MM.1S (cell line): ENCODE measurements at regions not wholly inside any gene's neighbourhood (a gene's known extent, or its start where the extent isn't known, plus 50 kb on each side); places are given as distances from the start of the nearest gene placed in this dataset.

ENCODE experiments used
- CTCF ChIP-seq: fragments of 300-600 bp; sonication (generic); IDR thresholded peaks from 2 replicates; pipeline ENCODE4 v1.5.1; 2016; ENCODE audit warnings: antibody characterized with exemption, low read length, mixed read lengths
- EZH2 ChIP-seq: fragments of 300-600 bp; sonication (generic); optimal IDR thresholded peaks from 2 replicates; pipeline ENCODE3; 2017; ENCODE audit warnings: low read depth, mild to moderate bottlenecking, antibody characterized with exemption, low read length, mixed read lengths
- EZH2phosphoT487 ChIP-seq: fragments of 300-600 bp; sonication (generic); IDR thresholded peaks from 2 replicates; pipeline ENCODE4 v1.6.1; 2018; ENCODE audit warnings: antibody characterized with exemption, low read length

- no peak for TF ChIP-seq CTCF
- no peak for TF ChIP-seq EZH2
- no peak for TF ChIP-seq EZH2phosphoT487
Measured at GRCh38 chr11:88439356-88439755, 101.8 kb upstream of the CTSC start.
